GM19467 (cell line): ENCODE measurements at regions not wholly inside any gene's neighbourhood (a gene's known extent, or its start where the extent isn't known, plus 50 kb on each side); places are given as distances from the start of the nearest gene placed in this dataset.
"Not testable (repeated sequence)": the region's sequence is repeated elsewhere in the genome, so short reads cannot be mapped to it uniquely, and the experiment has no call there.

Source experiments
- ATAC-seq: cut with Tn5 transposase; IDR thresholded peaks from one replicate; pipeline ENCODE4 v1.9.1; 2021; ENCODE audit warnings: mild to moderate bottlenecking, moderate library complexity; ENCODE audit not compliant: unreplicated experiment

- ATAC-seq, result no peak
Measured at GRCh38 chr18:60020107-60020925, 120.5 kb downstream of the PMAIP1 start.

- no peak for ATAC-seq
Measured at GRCh38 chr18:60019463-60019840, 119.7 kb downstream of the PMAIP1 start.

GRCh38 chr18:60018618-60019462 is 119.0 kb downstream of the PMAIP1 start:
- no peak for ATAC-seq

GRCh38 chr18:60018134-60018533 is 118.3 kb downstream of the PMAIP1 start:
- not testable (repeated sequence) for ATAC-seq

- ATAC-seq, result no peak
Measured at GRCh38 chr18:60017371-60017770, 117.6 kb downstream of the PMAIP1 start.

GRCh38 chr18:60015826-60016225 is 116.0 kb downstream of the PMAIP1 start:
- ATAC-seq, result not testable (repeated sequence)

- ATAC-seq, result not testable (repeated sequence)
Measured at GRCh38 chr18:60013148-60013547, 113.4 kb downstream of the PMAIP1 start.

GRCh38 chr18:60010984-60011383 is 111.2 kb downstream of the PMAIP1 start:
- ATAC-seq, result no peak

GRCh38 chr18:60010513-60010912 is 110.7 kb downstream of the PMAIP1 start:
- no peak for ATAC-seq

GRCh38 chr18:60007661-60008060 is 107.9 kb downstream of the PMAIP1 start:
- ATAC-seq, result no peak

- no peak for ATAC-seq
Measured at GRCh38 chr18:60003610-60004185, 103.9 kb downstream of the PMAIP1 start.

- no peak for ATAC-seq
Measured at GRCh38 chr18:59996370-59996966, 96.7 kb downstream of the PMAIP1 start.

- ATAC-seq, result peak; percentile 54
Measured at GRCh38 chr18:59994357-59994756, 94.6 kb downstream of the PMAIP1 start.

- no peak for ATAC-seq
Measured at GRCh38 chr18:59993560-59993959, 93.8 kb downstream of the PMAIP1 start.

- ATAC-seq, result no peak
Measured at GRCh38 chr18:59990121-59990823, 90.5 kb downstream of the PMAIP1 start.

- ATAC-seq, result no peak
Measured at GRCh38 chr18:59988098-59988706, 88.4 kb downstream of the PMAIP1 start.

GRCh38 chr18:59987102-59987501 is 87.3 kb downstream of the PMAIP1 start:
- ATAC-seq, result no peak

GRCh38 chr18:59986139-59986538 is 86.3 kb downstream of the PMAIP1 start:
- no peak for ATAC-seq

- no peak for ATAC-seq
Measured at GRCh38 chr18:59985289-59985688, 85.5 kb downstream of the PMAIP1 start.

- ATAC-seq, result no peak
Measured at GRCh38 chr18:59983506-59983905, 83.7 kb downstream of the PMAIP1 start.
